ENCODE measurements at regions not wholly inside any gene's neighbourhood (a gene's known extent, or its start where the extent isn't known, plus 50 kb on each side); places are given as distances from the start of the nearest gene placed in this dataset.

GRCh38 chr9:23243523-23243922, 582.5 kb downstream of the ELAVL2 start:
- Histone ChIP-seq H3K4me3 (no peak overlapping the region), H3K27me3 (no peaks in the 10 kb centered on the region), H3K9me3 (peaks cover 0 to 17% (median 0%) of the 10 kb centered on the region in 3 donors), H3K36me3 (no peaks in the 10 kb centered on the region), H3K4me1 (no peaks in the 10 kb centered on the region), H3K27ac (no peak overlapping the region)
- TF ChIP-seq POLR2A (IDR thresholded peaks at IDR 0.05) (no peak), CTCF (IDR thresholded peaks at IDR 0.05) (no peak)
- WGBS, 2 donors = 65 to 94% methylated on average over 1 of the region's 1 CpG
- DNase-seq = no peak
- intact Hi-C loops (cut with DNase I) = no loop called here

- intact Hi-C loops (cut with DNase I) = no loop called here
- Histone ChIP-seq H3K27me3 (no peaks in the 10 kb centered on the region), H3K4me3 (no peak overlapping the region), H3K9me3 (peaks cover 0 to 12% (median 0%) of the 10 kb centered on the region in 3 donors), H3K36me3 (no peaks in the 10 kb centered on the region), H3K27ac (no peak overlapping the region), H3K4me1 (no peaks in the 10 kb centered on the region)
- TF ChIP-seq CTCF (IDR thresholded peaks at IDR 0.05) (no peak), POLR2A (IDR thresholded peaks at IDR 0.05) (no peak)
- DNase-seq = no peak
These were observed 581.0 kb downstream of the ELAVL2 start for GRCh38 chr9:23245067-23245466.

GRCh38 chr9:23254404-23255184, 571.4 kb downstream of the ELAVL2 start:
- WGBS, 2 donors = 68 to 69% methylated on average over 9 of the region's 9 CpGs

GRCh38 chr9:23255346-23255745, 570.7 kb downstream of the ELAVL2 start:
- H3K27me3 ChIP-seq = no peaks in the 10 kb centered on the region
- WGBS, 2 donors = 17 to 34% methylated on average over 3 of the region's 3 CpGs
- H3K27ac ChIP-seq = no peak overlapping the region
- no peak for DNase-seq
- TF ChIP-seq CTCF (IDR thresholded peaks at IDR 0.05) (no peak), POLR2A (IDR thresholded peaks at IDR 0.05) (no peak)
- no peak overlapping the region for H3K4me3 ChIP-seq
- no peaks in the 10 kb centered on the region for H3K4me1 ChIP-seq
- intact Hi-C loops (cut with DNase I) = no loop called here
- no peaks in the 10 kb centered on the region for H3K36me3 ChIP-seq
- peaks cover 0 to 9% (median 0%) of the 10 kb centered on the region in 3 donors for H3K9me3 ChIP-seq

More at GRCh38 chr9:23254404-23255184, 571.4 kb downstream of the ELAVL2 start:
- no peaks in the 10 kb centered on the region for H3K4me1 ChIP-seq
- no peak overlapping the region for H3K27ac ChIP-seq
- peaks cover 0 to 9% (median 0%) of the 10 kb centered on the region in 3 donors for H3K9me3 ChIP-seq
- no peak overlapping the region for H3K4me3 ChIP-seq
- no peak for TF ChIP-seq CTCF (IDR thresholded peaks at IDR 0.05)
- no peak for TF ChIP-seq POLR2A (IDR thresholded peaks at IDR 0.05)
- intact Hi-C loops (cut with DNase I) = no loop called here
- no peaks in the 10 kb centered on the region for H3K36me3 ChIP-seq
- H3K27me3 ChIP-seq = no peaks in the 10 kb centered on the region
- DNase-seq = no peak

- 85 to 100% methylated on average over 1 of the region's 1 CpG for WGBS, 2 donors
- no peaks in the 10 kb centered on the region for H3K9me3 ChIP-seq
- H3K4me3 ChIP-seq = no peak overlapping the region
- DNase-seq = no peak
- intact Hi-C loops (cut with DNase I) = no loop called here
- H3K36me3 ChIP-seq = no peaks in the 10 kb centered on the region
- TF ChIP-seq CTCF (IDR thresholded peaks at IDR 0.05) (no peak), POLR2A (IDR thresholded peaks at IDR 0.05) (no peak)
- H3K27me3 ChIP-seq = no peaks in the 10 kb centered on the region
- no peaks in the 10 kb centered on the region for H3K4me1 ChIP-seq
- H3K27ac ChIP-seq = no peak overlapping the region
These were observed 567.5 kb downstream of the ELAVL2 start for GRCh38 chr9:23258569-23258968.
